GM06990 (cell line): ENCODE measurements at regions not wholly inside any gene's neighbourhood (a gene's known extent, or its start where the extent isn't known, plus 50 kb on each side); places are given as distances from the start of the nearest gene placed in this dataset.

Experiments used
- DNase-seq: peaks from one replicate; pipeline ENCODE4 v3.0.0-alpha.2; 2011; ENCODE audit not compliant: insufficient read length; ENCODE audit errors: extremely low read depth
- H3K27me3 ChIP-seq: replicated peaks from 2 replicates; pipeline ENCODE4 v1.6.0; 2011; ENCODE audit warnings: low read length; ENCODE audit not compliant: control insufficient read depth, insufficient read depth
- H3K36me3 ChIP-seq: 2 replicates; pipeline ENCODE4 v1.5.1; 2011; ENCODE audit warnings: low read length; ENCODE audit not compliant: control insufficient read depth, insufficient read depth
- H3K4me3 ChIP-seq: replicated peaks from 2 replicates; pipeline ENCODE4 v1.5.1; 2011; ENCODE audit warnings: low read depth, mild to moderate bottlenecking, control low read depth, low read length
- TF ChIP-seq, protein P1 (sequence below): IDR thresholded peaks from 2 replicates; pipeline ENCODE4 v1.5.1; 2011; ENCODE audit warnings: low read length, control low read depth, mild to moderate bottlenecking, inconsistent platforms; ENCODE audit not compliant: insufficient read depth, poor library complexity, severe bottlenecking

DNA sequence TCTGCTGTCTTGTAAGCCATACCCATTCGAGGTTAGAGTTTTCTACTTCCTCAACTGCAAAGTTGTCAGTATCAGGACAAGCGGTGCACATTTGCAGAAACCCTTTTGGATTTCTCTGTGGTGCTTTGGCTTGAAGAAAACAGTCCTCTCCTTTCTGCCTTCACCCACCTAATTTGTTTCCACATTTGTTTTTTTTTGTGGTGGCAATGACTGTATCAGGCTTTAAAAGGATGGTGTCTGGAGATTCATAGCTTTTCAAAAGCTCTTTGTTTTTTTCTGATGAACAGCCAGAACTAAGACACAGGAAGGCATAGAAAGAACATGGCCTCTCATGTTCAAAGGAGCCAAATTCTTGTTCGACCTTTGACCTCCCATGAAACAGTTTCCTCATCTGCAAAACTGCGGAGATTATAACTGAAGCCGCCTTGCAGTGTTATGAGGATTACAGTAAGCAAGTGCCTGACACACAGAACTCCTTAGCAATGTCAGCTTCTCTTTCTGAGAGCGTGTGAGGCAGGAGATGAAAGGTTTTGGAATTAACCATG, 270.6 kb upstream of the TBX3 start:
- DNase-seq: no peak
- Histone ChIP-seq H3K4me3 (no peak overlapping the region), H3K27me3 (no peaks in the 10 kb centered on the region), H3K36me3 (no peaks in the 10 kb centered on the region)
- TF ChIP-seq, protein P1, sequence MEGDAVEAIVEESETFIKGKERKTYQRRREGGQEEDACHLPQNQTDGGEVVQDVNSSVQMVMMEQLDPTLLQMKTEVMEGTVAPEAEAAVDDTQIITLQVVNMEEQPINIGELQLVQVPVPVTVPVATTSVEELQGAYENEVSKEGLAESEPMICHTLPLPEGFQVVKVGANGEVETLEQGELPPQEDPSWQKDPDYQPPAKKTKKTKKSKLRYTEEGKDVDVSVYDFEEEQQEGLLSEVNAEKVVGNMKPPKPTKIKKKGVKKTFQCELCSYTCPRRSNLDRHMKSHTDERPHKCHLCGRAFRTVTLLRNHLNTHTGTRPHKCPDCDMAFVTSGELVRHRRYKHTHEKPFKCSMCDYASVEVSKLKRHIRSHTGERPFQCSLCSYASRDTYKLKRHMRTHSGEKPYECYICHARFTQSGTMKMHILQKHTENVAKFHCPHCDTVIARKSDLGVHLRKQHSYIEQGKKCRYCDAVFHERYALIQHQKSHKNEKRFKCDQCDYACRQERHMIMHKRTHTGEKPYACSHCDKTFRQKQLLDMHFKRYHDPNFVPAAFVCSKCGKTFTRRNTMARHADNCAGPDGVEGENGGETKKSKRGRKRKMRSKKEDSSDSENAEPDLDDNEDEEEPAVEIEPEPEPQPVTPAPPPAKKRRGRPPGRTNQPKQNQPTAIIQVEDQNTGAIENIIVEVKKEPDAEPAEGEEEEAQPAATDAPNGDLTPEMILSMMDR: no peak

DNA sequence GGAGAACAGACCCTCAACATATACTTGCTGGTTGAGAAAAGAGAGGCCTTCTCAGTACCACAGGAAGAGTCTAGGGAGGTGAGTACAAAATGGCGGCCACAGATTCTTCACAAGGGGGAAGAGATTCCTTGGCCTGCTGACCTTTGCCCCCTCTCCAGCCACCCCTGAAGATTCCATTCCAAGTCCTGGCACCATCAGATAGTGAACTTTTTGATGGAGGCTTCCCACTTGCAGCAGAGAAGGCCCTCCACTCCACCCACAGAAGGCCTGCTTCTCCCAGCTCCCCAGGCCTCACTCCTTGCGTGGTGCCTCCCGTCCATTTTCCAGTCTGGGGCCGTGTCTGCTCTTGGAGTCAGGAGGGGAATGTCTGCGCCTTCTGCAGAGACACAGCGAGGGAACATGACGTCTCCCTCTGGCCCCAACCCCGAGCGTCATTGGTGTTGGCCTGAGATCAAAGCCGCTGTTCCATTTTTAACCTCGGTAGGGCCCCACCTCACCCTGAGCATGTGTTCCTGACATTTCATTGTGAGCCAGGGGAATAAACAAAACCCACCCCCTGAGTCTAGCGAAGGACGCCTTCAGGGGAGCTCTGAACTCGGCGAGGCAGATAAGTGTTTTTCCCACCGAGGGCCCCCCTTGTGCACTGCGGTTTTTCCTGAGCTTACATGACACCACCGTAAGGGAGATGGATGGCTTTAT, 268.7 kb upstream of the TBX3 start:
- H3K27me3 ChIP-seq: no peaks in the 10 kb centered on the region
- H3K36me3 ChIP-seq: no peaks in the 10 kb centered on the region
- no peak for DNase-seq
- TF ChIP-seq, protein P1: no peak
- no peak overlapping the region for H3K4me3 ChIP-seq

- no peak for DNase-seq
- Histone ChIP-seq H3K4me3 (no peak overlapping the region), H3K36me3 (no peaks in the 10 kb centered on the region), H3K27me3 (no peaks in the 10 kb centered on the region)
- TF ChIP-seq, protein P1: no peak
These were observed 265.3 kb upstream of the TBX3 start for GRCh38 chr12:114949058-114949820.

GRCh38 chr12:114945351-114945750, 261.4 kb upstream of the TBX3 start:
- no peak for DNase-seq
- TF ChIP-seq, protein P1: no peak
- no peaks in the 10 kb centered on the region for H3K27me3 ChIP-seq

GRCh38 chr12:114944736-114945135, 260.8 kb upstream of the TBX3 start:
- Histone ChIP-seq H3K27me3 (no peaks in the 10 kb centered on the region), H3K4me3 (no peak overlapping the region), H3K36me3 (no peaks in the 10 kb centered on the region)
- TF ChIP-seq, protein P1: no peak
- DNase-seq: no peak

More at GRCh38 chr12:114945351-114945750, 261.4 kb upstream of the TBX3 start:
- Histone ChIP-seq H3K36me3 (no peaks in the 10 kb centered on the region), H3K4me3 (no peak overlapping the region)
